Muscle of arm (tissue), 1 donor: ENCODE measurements at regions not wholly inside any gene's neighbourhood (a gene's known extent, or its start where the extent isn't known, plus 50 kb on each side); places are given as distances from the start of the nearest gene placed in this dataset.
"Not testable (repeated sequence)": the region's sequence is repeated elsewhere in the genome, so short reads cannot be mapped to it uniquely, and the experiment has no call there.

ENCODE experiments used
- DNase-seq: peaks from one replicate; pipeline ENCODE4 v3.0.0-alpha.2; 2013

DNA sequence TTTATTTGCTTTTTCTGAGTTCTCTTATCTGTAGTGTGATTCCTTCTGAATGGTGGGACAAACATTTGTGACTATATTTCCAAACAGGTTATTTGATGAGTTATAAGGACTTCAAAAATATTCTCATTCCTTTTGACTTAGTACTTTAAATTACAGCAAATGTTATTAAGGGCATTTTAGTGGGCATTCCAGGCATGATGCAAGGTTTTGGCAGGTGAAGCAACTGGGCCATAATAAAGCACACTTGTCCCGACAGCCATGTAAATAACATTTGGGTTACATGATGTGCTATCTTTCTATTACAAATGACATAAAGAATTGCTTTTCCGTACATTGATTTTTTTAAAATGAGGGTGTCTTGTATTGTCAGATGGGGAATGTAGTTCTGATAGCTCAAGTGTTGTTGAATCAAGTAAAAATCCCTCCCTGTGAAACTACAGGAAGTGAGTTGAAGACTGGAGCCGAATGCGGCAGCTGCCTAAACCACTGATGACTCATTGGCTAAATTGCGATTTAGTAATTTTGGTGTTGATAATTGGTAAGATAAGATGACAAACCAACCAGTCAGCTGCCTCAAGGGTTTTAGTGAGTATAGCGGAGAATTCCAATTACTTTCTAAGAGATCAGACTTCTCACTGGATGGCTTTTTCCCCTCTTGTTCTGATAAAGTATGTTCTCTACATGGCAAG is 231.3 kb upstream of the NPY start:
- DNase-seq, result no peak

DNA sequence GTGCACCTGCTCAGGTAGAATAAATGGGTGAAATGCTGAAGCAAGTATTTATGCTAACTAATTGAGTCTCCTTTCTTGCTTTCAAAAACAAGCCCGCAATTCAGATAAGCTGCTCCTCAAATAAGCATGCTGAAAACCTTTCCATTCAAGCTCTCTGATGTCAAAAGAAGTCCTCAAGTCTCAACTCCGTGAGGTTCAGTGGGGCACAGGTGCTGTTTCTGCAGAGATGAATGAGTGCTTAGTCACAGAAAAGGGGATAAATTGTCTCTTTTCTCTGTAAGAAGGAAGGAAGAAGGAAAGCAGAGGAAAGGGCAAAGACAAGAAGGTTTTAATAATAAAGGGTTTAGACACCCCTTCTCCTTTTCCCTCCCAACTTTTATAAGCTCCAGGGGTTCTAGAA is 229.8 kb upstream of the NPY start:
- DNase-seq, result no peak

DNA sequence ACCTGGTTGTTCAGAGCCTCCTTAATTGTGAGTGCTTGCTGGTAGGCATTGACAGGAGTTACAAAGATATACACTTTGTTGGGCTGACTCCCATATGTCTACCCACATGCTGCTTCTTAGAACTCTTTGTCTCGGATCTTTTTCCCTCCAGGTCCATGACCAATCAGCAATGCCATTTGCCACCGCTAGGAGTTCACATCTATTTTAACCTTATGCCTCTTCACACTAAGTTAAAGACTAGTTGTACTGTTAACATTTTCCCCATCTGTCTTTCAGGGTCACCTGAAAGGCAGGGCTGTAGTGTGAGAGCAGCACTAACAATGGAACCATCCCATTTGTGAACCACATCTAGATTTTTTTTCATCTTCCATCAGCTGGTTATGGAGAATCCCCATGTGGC is 226.7 kb upstream of the NPY start:
- DNase-seq, result no peak

DNA sequence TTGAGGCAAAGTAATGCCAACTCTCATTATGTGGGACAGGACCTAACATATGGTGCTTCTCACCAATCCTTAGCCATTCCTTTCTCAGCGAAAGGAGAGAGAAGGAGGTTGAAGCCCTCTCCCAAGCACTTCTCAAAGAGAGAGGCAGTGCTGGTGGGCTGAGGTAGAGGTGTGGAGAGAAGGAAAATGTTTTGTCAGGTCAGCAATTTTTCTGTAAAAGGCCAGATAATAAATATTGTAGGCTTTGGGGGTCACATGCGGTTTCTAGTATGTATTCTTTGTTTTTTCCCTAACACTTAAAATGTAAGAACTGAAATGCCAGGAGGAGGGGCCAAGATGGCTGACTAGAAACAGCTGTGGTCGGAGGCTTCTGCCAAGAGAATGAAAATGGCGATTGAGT is 225.0 kb upstream of the NPY start:
- no peak for DNase-seq

DNA sequence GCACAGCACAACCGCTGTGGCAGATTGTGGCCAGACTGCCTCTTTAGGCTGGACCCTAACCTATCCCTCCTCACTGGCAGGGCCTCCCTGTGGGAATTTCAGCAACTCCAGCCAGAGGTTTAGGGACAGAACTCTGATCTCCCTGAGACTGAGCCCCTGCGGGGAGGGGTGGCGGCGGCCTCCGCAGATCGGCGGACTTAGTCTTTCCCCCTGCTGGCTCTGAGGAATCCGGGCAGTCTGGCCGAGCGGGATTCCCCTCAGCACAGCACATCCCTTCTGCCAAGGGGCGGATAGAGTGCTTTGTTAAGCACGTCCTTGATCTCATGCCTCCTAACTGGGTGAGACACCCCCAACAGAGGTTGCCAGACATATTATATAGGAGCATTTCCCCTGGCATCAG is 224.2 kb upstream of the NPY start:
- DNase-seq, result no peak

DNA sequence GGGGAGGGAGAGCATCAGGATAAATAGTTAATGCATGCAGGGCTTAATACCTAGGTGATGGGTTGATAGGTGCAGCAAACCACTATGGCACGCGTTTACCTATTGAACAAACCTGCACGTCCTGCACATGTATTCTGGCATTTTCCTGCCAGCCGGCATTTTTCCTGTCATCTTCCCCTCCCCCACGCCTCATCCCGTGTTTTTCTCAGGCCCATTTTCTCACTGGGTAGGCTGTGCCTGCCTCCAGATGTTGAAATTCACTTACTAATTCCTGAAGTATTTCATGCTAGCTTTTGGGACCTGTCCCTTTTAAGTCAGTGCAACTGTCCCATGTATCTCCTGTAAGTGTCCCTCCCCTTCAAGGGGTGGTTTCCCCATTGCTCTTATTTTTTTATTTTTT is 220.3 kb upstream of the NPY start:
- no peak for DNase-seq

DNA sequence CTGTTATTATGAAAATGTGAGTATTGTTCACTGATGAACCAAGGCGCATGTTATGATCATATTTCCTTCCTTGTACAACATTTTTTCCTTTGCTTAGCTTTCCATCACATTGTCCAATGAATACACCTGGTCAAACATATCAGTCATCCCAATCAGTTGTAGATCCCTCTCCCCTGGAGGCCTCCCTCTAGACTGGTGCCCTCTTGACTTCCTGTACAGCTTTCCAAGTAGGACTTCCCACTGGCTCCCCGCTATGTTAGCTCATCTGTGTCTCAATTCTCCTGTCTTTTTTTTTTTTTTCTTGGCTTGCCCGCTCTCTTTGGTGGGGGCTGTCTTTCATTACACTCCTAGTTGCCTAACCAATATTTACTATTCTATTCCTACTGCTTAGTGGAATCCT is 214.2 kb upstream of the NPY start:
- no peak for DNase-seq

DNA sequence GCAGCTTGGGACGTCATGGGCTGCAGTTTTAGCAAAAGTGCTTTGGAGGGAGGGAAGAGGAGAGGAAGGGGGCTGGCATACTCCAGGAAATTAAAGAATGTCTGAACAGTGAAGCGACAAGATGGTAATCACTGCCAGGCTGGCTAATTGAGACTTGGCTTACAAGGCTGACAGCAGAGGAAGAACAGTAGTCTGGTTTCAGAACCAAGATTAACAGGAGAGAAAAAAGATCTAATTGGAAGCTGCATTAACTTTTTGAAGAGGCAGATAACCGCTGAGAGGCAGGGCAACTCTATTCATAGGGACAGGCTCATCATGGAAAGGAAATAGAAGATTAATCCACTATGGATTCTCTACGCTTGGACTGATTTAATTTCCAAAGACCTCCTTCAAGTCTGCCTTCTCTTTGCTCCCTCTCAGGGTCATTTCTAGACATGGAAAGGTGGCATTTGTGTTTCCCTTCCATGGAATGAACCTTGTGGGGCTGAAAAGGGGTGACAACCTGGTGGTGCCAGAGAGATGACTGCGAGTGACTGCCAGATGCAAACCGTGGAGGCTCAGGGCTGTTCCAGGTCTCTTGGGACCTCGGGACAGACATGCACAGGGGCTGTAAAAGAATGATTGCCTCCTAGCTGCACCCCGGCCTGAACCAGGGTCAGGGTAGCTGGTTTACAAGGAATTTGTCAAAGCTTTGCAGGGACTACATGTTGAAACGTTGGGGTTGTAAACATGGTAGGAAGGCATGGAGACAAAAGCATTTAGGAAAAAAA is 210.2 kb upstream of the NPY start:
- DNase-seq, result no peak

DNA sequence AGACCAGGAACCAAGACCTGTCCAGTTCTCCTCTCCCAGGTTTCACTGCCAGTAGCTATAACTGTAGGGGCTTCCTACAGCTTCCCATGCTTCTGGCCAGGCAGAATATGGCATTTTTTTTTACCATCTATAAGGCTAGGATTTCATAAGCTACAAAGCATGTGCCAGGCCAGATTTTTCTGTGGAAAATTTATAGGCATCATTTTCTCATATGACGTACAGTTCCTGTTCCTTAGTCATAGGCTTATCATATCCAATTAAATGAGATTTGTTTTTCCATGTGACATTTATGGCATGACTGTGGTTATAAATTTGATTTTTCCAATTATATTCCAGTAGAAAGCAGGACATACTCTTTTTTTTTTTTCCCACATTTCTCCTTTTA is 208.6 kb upstream of the NPY start:
- DNase-seq, result no peak

DNA sequence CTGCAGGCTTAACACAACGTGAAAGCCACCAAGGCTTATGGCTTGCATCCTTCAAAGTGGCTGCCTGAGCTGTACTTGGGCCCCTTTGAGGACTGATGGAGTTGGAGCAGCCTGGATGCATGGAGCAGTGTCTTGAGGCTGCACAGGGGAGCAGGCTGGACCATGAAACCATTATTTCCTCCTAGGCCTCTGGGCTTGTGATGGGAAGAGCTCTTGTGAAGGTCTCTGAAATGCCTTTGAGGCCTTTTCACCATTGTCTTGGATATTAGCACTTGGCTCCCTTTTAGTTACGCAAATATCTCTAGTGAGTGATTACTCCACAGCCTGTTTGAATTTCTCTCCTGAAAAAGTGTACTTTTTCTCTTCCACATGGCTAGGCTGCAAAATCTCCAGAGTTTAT is 201.2 kb upstream of the NPY start:
- DNase-seq, result no peak

DNA sequence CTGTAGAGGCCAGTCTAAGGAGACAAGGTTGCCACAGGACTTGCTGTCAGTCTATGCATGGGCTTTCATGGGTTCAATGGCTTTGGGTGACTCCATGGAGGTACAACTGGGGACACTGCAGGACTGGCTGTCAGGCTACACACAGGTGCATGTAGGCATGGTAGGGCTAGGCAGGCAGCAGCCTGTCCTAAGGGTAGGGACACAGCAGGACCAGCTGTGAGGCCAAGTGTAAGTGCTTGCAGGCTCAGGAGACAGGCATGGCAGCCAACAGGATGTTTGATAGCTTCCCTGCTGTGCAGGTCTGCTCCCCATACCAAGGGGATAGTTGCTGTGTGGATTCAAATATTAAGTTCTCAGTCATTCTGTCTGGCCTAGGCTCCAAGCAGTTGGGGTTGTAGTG is 181.0 kb upstream of the NPY start:
- DNase-seq, result no peak

DNA sequence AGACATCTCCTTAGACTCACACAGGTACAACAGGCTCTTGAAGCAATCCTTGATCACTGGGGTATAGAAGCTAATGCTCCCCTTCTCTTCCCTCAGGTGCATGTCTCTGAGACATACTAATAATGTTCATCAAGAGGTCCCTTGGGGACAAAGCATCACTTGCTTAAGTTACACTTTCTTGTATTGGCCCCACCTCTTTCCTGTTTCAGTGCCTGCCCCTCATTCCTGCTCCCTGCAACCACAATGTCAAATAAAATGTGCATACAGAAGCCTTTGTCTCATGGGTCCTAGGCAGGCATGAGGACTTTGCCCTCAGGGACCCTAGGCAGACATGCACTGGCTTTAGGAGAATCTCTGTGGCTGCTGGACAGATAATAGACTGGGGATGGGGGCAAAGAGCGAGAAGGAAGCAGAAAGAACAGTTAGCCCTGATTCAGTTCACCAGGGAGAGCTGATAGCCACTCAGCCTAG is 175.0 kb upstream of the NPY start:
- DNase-seq, result no peak

DNA sequence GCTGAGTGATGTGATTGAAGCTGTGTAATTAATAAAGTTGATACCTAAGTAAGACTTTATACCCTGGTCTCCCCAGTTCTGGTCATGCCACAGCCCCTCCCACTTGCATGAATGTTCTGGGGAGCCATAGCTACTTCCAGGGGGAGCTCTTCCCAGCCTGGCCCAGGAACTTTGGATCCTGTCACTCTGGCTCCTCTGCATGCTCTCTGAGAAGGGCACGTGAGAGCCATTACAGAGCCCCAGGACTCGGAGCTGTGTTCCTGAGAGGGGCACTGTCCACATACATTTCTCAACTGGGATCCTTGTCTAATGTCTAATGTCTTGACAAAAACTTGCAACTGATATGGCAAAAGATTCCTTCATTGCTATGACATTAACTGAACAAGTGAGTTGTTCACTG is 173.9 kb upstream of the NPY start:
- no peak for DNase-seq

DNA sequence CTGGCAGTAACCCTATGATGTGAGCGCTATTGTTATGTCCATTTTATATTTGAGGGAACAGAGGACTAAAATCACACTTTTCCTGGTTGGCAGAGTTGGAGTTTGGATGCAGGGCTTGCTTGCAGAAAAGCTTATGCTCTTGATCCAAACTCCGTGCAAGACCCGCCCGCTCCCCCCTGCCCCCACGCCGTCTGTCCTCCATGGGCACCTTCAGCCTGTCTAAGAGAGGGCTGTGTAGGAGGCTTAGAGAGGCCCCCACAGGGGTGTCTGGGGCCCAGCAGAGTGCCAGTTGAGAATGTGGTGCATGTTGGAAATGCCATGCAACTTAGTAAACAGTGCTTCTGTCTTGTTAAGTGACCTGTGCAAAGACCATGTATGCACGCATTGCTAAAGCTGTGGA is 170.5 kb upstream of the NPY start:
- DNase-seq, result no peak

DNA sequence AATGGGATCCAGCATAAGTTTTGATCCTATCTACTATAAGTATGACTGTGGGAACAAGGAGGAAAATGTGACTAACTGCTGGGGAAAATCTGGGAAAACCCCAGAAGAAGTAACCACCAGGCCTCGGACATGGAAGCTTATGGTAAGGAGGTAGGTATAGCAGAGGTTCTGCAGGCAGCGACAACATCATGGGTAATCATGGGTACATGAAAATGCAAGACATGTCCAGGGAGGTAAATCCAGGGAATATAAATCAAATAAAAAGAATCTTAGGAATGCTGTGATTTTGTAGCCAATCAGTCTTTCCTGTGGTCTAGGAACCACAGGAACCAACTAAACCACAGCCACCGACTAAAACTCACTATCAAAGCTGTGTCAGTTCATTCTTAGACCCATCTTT is 168.3 kb upstream of the NPY start:
- DNase-seq, result no peak

DNA sequence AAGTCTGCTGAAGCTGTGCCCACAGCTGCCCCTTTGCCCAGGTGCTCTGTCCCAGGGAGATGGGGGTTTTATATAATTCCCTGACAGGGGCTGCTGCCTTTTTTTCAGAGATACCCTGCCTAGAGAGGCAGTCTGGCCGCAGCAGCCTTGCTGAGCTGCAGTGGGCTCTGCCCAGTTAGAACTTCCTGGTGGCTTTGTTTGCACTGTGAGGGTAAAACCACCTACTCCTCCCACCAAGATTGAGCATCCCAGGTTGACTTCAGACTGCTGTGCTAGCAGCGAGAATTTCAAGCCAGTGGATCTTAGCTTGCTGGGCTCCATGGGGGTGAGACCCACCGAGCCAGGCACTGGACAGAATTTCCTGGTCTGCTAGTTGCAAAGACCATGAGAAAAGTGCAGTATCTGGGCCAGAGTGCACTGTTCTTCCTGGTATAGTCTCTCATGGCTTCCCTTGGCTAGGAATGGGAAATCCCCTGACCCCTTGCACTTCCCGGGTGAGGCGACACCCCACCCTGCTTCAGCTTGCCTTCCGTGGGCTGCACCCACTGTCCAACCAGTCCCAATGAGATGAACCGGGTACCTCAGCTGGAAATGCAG is 166.0 kb upstream of the NPY start:
- not testable (repeated sequence) for DNase-seq

DNA sequence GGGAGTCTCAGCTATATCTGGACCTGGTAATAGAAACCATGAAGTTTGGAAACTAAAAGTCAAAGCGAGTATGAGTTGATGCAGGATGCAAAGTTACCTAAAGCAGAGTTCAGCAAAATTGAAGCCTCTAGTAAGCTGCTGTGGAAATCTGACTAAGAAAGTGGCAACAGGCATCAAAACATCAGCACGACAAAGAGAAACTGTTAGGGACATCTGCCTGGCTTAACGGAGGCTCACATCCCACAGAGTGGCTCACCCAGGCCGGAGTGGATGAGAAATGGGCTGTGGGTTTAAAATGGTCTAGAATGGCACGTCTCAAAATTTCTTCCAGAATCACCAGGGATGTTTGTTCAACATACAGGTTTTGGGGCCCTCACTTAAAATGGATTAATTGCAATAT is 164.1 kb upstream of the NPY start:
- no peak for DNase-seq

DNA sequence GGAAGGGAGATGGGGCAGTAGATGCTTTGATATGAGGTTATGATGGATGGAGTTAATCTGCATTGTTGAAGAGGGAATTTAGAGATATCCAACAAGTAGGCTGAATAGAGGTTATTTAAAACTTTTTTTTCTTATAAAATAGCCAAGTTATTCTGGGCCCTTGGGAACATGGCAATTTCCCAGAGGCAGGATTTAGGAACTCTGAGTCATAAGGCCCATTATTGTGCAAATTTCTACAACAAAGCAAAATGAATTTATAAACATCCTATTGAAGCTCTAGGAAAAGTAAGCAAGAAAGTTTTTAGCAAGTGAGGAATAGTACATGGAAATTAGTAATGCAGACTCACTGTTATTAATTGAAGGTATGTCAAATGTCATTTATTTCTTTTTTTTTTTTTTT is 160.9 kb upstream of the NPY start:
- DNase-seq, result no peak

DNA sequence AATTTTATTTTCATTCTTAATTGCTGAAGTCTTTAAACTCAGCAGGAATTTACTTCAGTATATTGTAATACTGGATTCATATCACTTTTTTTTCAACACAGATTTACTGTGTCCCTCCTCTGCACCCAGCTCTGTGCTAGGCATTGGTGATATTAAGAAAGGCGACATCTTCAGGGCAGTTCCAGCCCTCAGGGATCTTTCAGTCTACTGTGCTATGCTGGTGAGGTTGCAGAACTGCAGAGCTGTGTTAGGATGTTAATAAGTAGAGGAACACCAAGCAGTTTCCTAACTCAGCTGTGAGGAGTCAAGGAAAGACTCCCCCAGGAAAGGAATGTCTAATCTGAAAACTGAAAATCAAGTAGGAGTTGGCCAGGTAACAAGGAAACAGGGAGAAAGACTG is 158.2 kb upstream of the NPY start:
- no peak for DNase-seq

DNA sequence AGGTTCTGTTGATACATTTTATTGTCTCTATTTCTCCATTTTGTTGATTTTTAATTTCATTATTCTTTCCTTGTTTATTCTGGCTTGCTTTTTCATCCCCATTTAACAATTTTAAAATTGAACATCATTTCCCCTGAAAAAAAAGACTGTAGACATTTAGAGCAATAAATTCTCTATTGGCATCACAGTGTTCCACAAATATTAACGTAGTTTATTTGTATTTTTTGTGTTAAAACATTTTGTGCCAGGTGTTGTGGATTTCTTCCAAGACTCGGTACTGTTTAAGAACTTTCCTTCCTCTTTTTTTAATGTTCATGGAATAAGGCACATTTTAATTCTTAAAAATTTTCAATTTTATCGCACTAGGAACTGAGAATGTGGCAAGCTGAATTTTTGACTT is 156.1 kb upstream of the NPY start:
- DNase-seq, result no peak

DNA sequence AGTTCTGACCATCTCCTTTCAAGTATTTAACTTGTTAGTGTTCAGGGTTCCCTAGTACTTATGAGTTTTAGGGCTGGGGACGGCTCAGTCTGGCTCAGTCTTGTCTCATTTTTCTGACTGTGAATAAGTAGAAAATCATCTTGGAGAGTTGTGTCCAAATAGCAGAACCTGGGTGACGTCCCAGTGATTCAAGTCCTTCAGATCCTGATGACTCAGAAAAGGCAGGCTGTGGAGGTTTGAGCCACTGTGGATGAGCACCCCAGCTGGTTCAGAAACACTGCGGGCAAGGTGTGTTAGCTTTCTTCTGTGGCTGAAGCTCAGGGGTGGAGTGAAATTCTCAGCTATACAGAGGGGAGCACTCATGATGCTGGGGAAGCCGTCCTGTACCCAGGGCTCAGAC is 154.4 kb upstream of the NPY start:
- DNase-seq, result no peak

DNA sequence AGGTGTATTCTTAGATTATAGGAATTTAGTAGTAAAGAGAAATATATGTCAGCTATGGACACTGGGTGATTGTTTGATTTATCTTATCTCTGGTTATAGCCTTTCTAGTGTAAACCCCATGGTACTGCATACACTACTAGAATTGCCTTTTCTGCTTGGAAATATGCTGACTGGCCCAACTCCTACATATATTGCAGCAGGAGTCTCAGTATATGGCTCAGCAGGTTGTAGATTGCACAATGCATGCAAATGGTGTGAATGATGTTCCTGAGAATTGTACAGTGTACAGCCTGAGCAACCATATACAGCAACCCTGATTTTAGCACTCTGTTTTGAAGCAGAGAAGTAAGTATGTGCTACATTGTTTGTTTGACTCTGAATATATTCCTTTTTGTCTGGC is 153.4 kb upstream of the NPY start:
- DNase-seq, result no peak

DNA sequence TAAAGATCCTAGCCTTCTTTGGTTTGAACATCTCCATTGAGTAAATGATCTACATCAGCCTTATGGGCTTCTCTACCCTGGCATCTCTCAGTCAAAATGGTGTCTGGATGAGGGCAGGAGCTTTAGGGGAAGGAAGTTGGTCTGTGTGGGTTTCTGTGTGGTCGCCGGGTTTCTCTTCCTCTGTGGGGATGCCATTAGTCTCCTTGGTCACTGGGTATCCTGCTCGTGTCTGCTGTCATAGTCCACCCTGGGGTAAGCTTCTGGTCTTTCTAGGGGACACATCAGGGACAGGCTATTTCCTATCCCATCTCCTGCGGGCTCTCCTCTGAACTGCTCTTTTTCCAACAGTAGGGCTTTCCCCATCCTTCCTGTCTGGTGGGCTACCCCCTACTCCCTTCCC is 150.3 kb upstream of the NPY start:
- DNase-seq, result no peak

DNA sequence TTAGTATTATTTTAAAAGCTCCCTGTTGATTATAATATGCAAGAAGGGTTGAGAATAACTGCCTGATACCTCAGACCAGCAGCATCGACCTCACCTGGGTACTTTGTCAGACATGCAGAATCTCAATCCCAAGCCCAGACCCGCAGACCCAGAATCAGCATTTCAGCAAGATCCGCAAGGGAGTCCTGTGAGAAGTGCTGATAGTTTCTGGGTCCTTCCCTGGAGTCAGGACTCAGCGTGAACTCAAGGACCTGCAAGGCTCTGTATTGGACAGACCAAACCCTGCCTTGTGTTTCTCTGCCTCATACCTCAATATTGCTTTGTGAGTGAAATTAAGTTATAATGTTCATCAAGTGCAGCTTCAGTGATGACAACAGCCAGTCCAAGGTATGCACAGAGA is 149.5 kb upstream of the NPY start:
- DNase-seq, result no peak
